Type B pancreatic cell (in vitro differentiated cells): ENCODE measurements at regions not wholly inside any gene's neighbourhood (a gene's known extent, or its start where the extent isn't known, plus 50 kb on each side); places are given as distances from the start of the nearest gene placed in this dataset.

ENCODE experiments used
- DNase-seq: peaks from one replicate; pipeline ENCODE4 v3.0.0; 2021; ENCODE audit warnings: mixed read lengths; ENCODE audit not compliant: unreplicated experiment; ENCODE audit errors: extremely low spot score
- H3K27ac Mint-ChIP-seq: 2 replicates; pipeline ENCODE4 v1.8.0; 2021; ENCODE audit warnings: mild to moderate bottlenecking, mixed read lengths
- H3K27me3 Mint-ChIP-seq: 2 replicates; pipeline ENCODE4 v1.8.0; 2021; ENCODE audit warnings: mixed read lengths
- H3K36me3 Mint-ChIP-seq: 2 replicates; pipeline ENCODE4 v1.8.0; 2021; ENCODE audit warnings: mixed read lengths
- H3K4me1 Mint-ChIP-seq: one replicate; pipeline ENCODE4 v1.8.0; 2021; ENCODE audit warnings: mixed read lengths; ENCODE audit not compliant: unreplicated experiment
- H3K4me3 Mint-ChIP-seq: 2 replicates; pipeline ENCODE4 v1.8.0; 2021; ENCODE audit warnings: mild to moderate bottlenecking, mixed read lengths
- H3K9me3 Mint-ChIP-seq: 2 replicates; pipeline ENCODE4 v1.8.0; 2021; ENCODE audit warnings: mixed read lengths
- TF ChIP-seq, protein P1 (sequence below): fragments of 200-600 bp; sonication (generic); conservative IDR thresholded peaks from 2 replicates; pipeline ENCODE4 v1.5.0; 2021; ENCODE audit warnings: antibody characterized with exemption, mild to moderate bottlenecking

DNA sequence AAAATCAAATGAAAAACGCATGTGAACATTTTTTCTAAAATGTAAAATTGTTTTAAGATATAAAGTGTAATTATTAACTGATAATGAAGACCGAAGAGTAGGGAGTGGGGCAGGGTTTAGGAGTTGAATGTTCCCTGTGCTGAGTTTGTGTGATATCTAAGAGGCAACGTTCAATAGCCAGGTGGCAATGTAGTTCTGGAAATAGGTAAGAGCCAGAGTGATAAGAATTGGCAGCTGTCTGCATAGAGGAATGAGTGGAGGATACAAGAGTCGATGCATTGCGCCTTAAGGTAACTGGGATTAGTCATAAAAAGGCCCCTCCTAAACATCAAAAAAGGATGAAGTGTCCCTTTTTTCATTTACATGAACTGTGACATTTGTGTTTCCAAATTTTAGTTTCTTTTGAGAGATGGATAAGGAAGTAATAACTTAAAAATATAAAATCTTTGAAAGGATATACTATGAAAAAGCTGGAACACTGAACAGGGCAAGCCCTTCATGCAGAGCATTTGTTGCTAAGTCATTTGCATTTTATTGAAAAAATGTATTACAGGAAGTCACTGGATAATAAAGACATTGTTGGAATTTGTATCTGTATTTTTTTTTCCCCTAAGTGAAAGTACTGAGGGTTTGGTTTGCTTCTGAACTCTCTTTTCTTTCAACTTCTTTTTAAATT lies 659.3 kb downstream of the ACTL7B start:
- TF ChIP-seq, protein P1, sequence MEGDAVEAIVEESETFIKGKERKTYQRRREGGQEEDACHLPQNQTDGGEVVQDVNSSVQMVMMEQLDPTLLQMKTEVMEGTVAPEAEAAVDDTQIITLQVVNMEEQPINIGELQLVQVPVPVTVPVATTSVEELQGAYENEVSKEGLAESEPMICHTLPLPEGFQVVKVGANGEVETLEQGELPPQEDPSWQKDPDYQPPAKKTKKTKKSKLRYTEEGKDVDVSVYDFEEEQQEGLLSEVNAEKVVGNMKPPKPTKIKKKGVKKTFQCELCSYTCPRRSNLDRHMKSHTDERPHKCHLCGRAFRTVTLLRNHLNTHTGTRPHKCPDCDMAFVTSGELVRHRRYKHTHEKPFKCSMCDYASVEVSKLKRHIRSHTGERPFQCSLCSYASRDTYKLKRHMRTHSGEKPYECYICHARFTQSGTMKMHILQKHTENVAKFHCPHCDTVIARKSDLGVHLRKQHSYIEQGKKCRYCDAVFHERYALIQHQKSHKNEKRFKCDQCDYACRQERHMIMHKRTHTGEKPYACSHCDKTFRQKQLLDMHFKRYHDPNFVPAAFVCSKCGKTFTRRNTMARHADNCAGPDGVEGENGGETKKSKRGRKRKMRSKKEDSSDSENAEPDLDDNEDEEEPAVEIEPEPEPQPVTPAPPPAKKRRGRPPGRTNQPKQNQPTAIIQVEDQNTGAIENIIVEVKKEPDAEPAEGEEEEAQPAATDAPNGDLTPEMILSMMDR, result no peak
- Mint-ChIP-seq H3K27ac (no peak overlapping the region), H3K27me3 (peaks cover 14% of the 10 kb centered on the region), H3K9me3 (peaks cover 17% of the 10 kb centered on the region), H3K36me3 (no peaks in the 10 kb centered on the region), H3K4me1 (no peaks in the 10 kb centered on the region), H3K4me3 (no peak overlapping the region)
- DNase-seq, result no peak

DNA sequence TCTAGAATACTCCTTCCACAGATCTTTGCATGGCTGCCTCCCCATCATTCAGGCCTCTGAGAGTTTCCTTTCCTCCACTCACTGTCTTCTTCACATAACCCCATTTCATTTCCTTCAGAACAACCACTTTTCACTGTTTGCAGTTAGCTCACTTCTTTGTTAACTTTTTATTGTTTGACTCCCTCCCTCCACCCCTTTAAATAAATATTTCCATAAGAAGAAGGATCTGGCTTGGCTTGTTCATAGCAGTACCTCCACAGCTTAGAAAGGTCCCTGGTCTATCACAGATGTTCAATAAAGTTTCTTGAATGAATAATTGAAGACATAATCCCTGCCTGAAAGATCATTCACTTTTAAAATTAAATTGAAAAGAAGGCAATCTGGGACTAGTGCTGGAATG lies 661.6 kb downstream of the ACTL7B start:
- no peak for DNase-seq
- Mint-ChIP-seq H3K4me3 (no peak overlapping the region), H3K9me3 (peaks cover 6% of the 10 kb centered on the region), H3K4me1 (peaks cover 3% of the 10 kb centered on the region), H3K27me3 (peaks cover 18% of the 10 kb centered on the region), H3K27ac (no peak overlapping the region), H3K36me3 (no peaks in the 10 kb centered on the region)
- TF ChIP-seq, protein P1, result no peak

DNA sequence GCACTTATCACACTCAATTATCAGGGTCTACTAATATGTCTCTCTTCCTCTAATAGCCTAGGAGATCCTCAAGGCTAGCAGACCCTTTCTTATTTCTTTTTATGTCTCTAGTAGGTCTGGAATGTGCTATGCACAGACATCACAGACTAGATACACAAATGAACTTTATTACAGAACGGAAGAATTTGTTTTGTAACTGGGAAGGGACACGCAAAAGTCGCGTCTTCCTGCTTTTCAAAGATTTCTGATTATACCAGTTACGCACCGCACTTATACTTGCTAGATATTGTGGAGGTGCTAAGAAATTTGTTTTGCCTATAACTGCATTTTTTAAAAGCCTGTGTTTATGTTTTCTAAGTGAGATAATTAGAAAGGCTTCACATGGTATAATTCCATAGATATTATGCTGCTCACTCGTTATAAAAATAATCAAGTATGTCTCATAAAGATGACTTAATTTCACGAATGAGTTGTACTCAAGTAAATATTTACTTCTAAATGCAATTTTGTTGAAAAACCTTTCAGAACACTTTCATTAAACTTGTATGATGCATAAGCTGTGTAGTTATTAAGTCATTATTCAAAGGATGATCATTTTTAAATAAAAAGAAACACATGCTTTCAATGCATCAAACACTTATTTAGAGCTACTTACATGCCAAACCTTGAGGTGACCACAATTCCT lies 662.6 kb downstream of the ACTL7B start:
- Mint-ChIP-seq H3K4me1 (peaks cover 9% of the 10 kb centered on the region), H3K4me3 (no peak overlapping the region), H3K27me3 (peaks cover 18% of the 10 kb centered on the region), H3K27ac (no peak overlapping the region), H3K36me3 (no peaks in the 10 kb centered on the region), H3K9me3 (peaks cover 11% of the 10 kb centered on the region)
- no peak for DNase-seq
- TF ChIP-seq, protein P1, result no peak

DNA sequence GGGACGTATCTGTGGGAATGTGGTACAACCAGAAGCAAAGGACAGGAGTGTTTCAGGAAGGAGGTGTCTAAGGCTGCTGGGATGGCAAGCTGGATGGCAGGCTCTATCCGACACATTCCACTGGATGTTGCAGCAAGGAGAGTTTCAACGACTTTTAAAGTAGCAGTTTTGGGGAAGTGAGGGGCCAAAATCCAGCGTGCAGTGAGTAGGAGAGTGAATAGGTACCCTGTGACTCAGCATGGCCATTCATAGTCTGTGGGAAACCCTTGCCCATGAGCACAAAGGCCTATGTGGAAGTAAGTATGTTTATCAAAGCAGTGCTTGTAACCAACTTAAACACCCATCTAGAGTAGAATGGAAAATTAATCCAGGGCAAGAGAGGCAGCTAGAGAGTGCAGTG lies 664.7 kb downstream of the ACTL7B start:
- TF ChIP-seq, protein P1, result no peak
- Mint-ChIP-seq H3K27me3 (peaks cover 18% of the 10 kb centered on the region), H3K27ac (no peak overlapping the region), H3K4me1 (peaks cover 9% of the 10 kb centered on the region), H3K4me3 (no peak overlapping the region), H3K9me3 (peaks cover 11% of the 10 kb centered on the region), H3K36me3 (no peaks in the 10 kb centered on the region)
- DNase-seq, result no peak

DNA sequence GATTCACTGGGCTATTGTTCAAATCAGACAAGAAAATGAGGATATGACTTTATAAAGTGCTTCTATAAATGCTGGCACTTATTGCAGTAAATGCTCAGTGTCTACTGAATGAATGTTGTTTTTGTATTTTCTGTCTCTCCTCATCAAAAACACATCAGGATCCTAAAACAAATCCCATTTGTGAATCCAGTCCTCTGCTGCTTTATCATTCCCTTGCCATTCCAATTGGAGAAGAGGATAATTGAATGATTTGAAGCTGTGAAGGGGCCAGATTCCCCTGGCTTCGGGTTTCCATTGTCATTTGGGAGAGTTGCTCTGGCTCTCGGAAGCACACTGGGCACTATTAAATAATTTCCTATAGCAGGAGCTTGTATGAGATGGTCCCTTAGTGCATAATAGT lies 666.8 kb downstream of the ACTL7B start:
- no peak for DNase-seq
- H3K4me1 Mint-ChIP-seq, result peaks cover 9% of the 10 kb centered on the region
- peaks cover 11% of the 10 kb centered on the region for H3K9me3 Mint-ChIP-seq
- no peak overlapping the region for H3K27ac Mint-ChIP-seq
- peaks cover 16% of the 10 kb centered on the region for H3K27me3 Mint-ChIP-seq
- no peaks in the 10 kb centered on the region for H3K36me3 Mint-ChIP-seq
- TF ChIP-seq, protein P1, result no peak
- no peak overlapping the region for H3K4me3 Mint-ChIP-seq
